Smooth muscle cell (in vitro differentiated cells): ENCODE measurements at regions not wholly inside any gene's neighbourhood (a gene's known extent, or its start where the extent isn't known, plus 50 kb on each side); places are given as distances from the start of the nearest gene placed in this dataset.

Source experiments
- DNase-seq: peaks from one replicate; lab custom pipeline; 2025; ENCODE audit not compliant: unreplicated experiment; lab: John Stamatoyannopoulos, UW
- H2AFZ ChIP-seq: fragments of 200-600 bp; sonication (generic); 2 replicates; pipeline ENCODE4 v1.6.0; 2016; ENCODE audit warnings: antibody characterized with exemption, low read depth, mild to moderate bottlenecking
- H3F3A ChIP-seq: fragments of 200-600 bp; sonication (generic); 2 replicates; pipeline ENCODE4 v1.6.0; 2017; ENCODE audit warnings: antibody characterized with exemption, low read depth
- H3K27ac ChIP-seq: fragments of 200-600 bp; sonication (generic); 2 replicates; pipeline ENCODE4 v1.5.1; 2016; ENCODE audit warnings: low read depth, mild to moderate bottlenecking
- H3K27me3 ChIP-seq: fragments of 200-600 bp; sonication (generic); 2 replicates; pipeline ENCODE4 v1.6.1; 2016; ENCODE audit warnings: low read depth, mild to moderate bottlenecking
- H3K36me3 ChIP-seq: fragments of 200-600 bp; sonication (generic); 2 replicates; pipeline ENCODE4 v1.5.1; 2016; ENCODE audit warnings: low read depth
- H3K4me1 ChIP-seq: fragments of 200-600 bp; sonication (generic); 2 replicates; pipeline ENCODE4 v1.5.1; 2016; ENCODE audit warnings: low read depth
- H3K4me2 ChIP-seq: fragments of 200-600 bp; sonication (generic); 2 replicates; pipeline ENCODE4 v1.6.0; 2016; ENCODE audit warnings: mild to moderate bottlenecking
- H3K4me3 ChIP-seq: fragments of 200-600 bp; sonication (generic); 2 replicates; pipeline ENCODE4 v1.5.1; 2016; ENCODE audit warnings: mild to moderate bottlenecking
- H3K79me2 ChIP-seq: fragments of 200-600 bp; sonication (generic); 2 replicates; pipeline ENCODE4 v1.6.0; 2016; ENCODE audit warnings: low read depth, mild to moderate bottlenecking
- H3K9ac ChIP-seq: fragments of 200-600 bp; sonication (generic); 2 replicates; pipeline ENCODE4 v1.6.0; 2016; ENCODE audit warnings: low read depth
- H3K9me3 ChIP-seq: fragments of 200-600 bp; sonication (generic); replicated peaks from 2 replicates; pipeline ENCODE4 v1.5.1; 2016; ENCODE audit warnings: low read depth
- H4K20me1 ChIP-seq: fragments of 200-600 bp; sonication (generic); 2 replicates; pipeline ENCODE4 v1.6.0; 2016; ENCODE audit warnings: low read depth
- WGBS: methylation state at CpG from one replicate; pipeline ENCODE4 v1.1.7; 2016; ENCODE audit warnings: low lambda C conversion rate; 5-methylcytosine and 5-hydroxymethylcytosine counted together
- TF ChIP-seq, protein P1 (sequence below): fragments of 200-600 bp; sonication (generic); IDR thresholded peaks from 2 replicates; pipeline ENCODE4 v1.5.1; 2017; ENCODE audit warnings: borderline replicate concordance, mild to moderate bottlenecking, antibody characterized with exemption; ENCODE audit not compliant: insufficient read depth, poor library complexity, severe bottlenecking

DNA sequence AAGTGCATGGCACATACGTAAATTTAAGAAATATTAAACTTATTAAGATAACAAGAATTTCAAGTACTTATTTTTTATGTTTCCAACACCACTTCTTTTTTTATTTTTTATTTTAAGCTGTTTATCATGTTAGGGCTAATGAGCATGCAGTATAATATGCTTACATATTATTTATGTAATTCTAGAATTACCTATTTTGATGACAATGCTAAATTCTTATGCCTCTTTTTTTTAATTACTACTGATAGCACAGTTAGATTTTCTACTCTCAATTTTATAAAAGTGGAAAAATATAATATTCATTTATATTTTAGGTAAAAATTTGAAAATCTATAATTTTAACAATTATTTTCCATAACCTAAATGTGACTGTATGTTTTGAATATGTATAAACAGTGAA, 713.0 kb downstream of the MRPL39 start:
- TF ChIP-seq, protein P1, sequence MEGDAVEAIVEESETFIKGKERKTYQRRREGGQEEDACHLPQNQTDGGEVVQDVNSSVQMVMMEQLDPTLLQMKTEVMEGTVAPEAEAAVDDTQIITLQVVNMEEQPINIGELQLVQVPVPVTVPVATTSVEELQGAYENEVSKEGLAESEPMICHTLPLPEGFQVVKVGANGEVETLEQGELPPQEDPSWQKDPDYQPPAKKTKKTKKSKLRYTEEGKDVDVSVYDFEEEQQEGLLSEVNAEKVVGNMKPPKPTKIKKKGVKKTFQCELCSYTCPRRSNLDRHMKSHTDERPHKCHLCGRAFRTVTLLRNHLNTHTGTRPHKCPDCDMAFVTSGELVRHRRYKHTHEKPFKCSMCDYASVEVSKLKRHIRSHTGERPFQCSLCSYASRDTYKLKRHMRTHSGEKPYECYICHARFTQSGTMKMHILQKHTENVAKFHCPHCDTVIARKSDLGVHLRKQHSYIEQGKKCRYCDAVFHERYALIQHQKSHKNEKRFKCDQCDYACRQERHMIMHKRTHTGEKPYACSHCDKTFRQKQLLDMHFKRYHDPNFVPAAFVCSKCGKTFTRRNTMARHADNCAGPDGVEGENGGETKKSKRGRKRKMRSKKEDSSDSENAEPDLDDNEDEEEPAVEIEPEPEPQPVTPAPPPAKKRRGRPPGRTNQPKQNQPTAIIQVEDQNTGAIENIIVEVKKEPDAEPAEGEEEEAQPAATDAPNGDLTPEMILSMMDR = no peak
- H3K9me3 ChIP-seq = no peaks in the 10 kb centered on the region
- H3K9ac ChIP-seq = no peak overlapping the region
- no peak overlapping the region for H3K4me2 ChIP-seq
- no peak overlapping the region for H3K4me3 ChIP-seq
- no peaks in the 10 kb centered on the region for H4K20me1 ChIP-seq
- no peak overlapping the region for H3K27ac ChIP-seq
- H3K4me1 ChIP-seq = no peaks in the 10 kb centered on the region
- H2AFZ ChIP-seq = no peak overlapping the region
- H3F3A ChIP-seq = no peaks in the 10 kb centered on the region
- H3K79me2 ChIP-seq = no peaks in the 10 kb centered on the region
- H3K27me3 ChIP-seq = no peaks in the 10 kb centered on the region
- no peak for DNase-seq
- no peaks in the 10 kb centered on the region for H3K36me3 ChIP-seq
- 86% methylated on average over 1 of the region's 1 CpG for WGBS

- H3K79me2 ChIP-seq = no peaks in the 10 kb centered on the region
- H3K4me1 ChIP-seq = no peaks in the 10 kb centered on the region
- H3K36me3 ChIP-seq = no peaks in the 10 kb centered on the region
- no peak overlapping the region for H3K4me2 ChIP-seq
- H3K27me3 ChIP-seq = no peaks in the 10 kb centered on the region
- TF ChIP-seq, protein P1 = no peak
- H4K20me1 ChIP-seq = no peaks in the 10 kb centered on the region
- no peak overlapping the region for H3K4me3 ChIP-seq
- no peak overlapping the region for H2AFZ ChIP-seq
- no peaks in the 10 kb centered on the region for H3F3A ChIP-seq
- no peak overlapping the region for H3K27ac ChIP-seq
- WGBS = 67% methylated on average over 4 of the region's 4 CpGs
- H3K9ac ChIP-seq = no peak overlapping the region
- no peak for DNase-seq
- no peaks in the 10 kb centered on the region for H3K9me3 ChIP-seq
Measured at GRCh38 chr21:24890021-24890420, 717.3 kb downstream of the MRPL39 start.

GRCh38 chr21:24881506-24881905, 725.8 kb downstream of the MRPL39 start:
- Histone ChIP-seq H3K4me2 (no peak overlapping the region), H3K4me1 (no peaks in the 10 kb centered on the region), H3F3A (no peaks in the 10 kb centered on the region), H3K79me2 (no peaks in the 10 kb centered on the region), H3K9ac (no peak overlapping the region), H3K9me3 (no peaks in the 10 kb centered on the region), H3K27ac (no peak overlapping the region), H3K4me3 (no peak overlapping the region), H4K20me1 (no peaks in the 10 kb centered on the region), H3K27me3 (no peaks in the 10 kb centered on the region), H3K36me3 (no peaks in the 10 kb centered on the region), H2AFZ (no peak overlapping the region)
- TF ChIP-seq, protein P1 = no peak
- WGBS = 62% methylated on average over 2 of the region's 2 CpGs
- no peak for DNase-seq

- Histone ChIP-seq H3K4me2 (no peak overlapping the region), H3K27me3 (no peaks in the 10 kb centered on the region), H3K9ac (no peak overlapping the region), H3K4me3 (no peak overlapping the region), H2AFZ (no peak overlapping the region), H3K9me3 (no peaks in the 10 kb centered on the region), H3K4me1 (no peaks in the 10 kb centered on the region), H3K79me2 (no peaks in the 10 kb centered on the region), H3K27ac (no peak overlapping the region), H4K20me1 (no peaks in the 10 kb centered on the region), H3K36me3 (no peaks in the 10 kb centered on the region), H3F3A (no peaks in the 10 kb centered on the region)
- TF ChIP-seq, protein P1 = no peak
- WGBS = 71% methylated on average over 4 of the region's 4 CpGs
- no peak for DNase-seq
Measured at GRCh38 chr21:24870633-24871032, 736.6 kb downstream of the MRPL39 start.
